ENCODE measurements at regions not wholly inside any gene's neighbourhood (a gene's known extent, or its start where the extent isn't known, plus 50 kb on each side); places are given as distances from the start of the nearest gene placed in this dataset.
"Not testable (repeated sequence)": the region's sequence is repeated elsewhere in the genome, so short reads cannot be mapped to it uniquely, and the experiment has no call there.

GRCh38 chr1:55800503-55800902 is 585.3 kb upstream of the USP24 start:
- DNase-seq (ENCODE audit: low spot score) = no peak

GRCh38 chr1:55793856-55794255 is 578.7 kb upstream of the USP24 start:
- TF ChIP-seq CTCF (IDR thresholded peaks at IDR 0.05; ENCODE audit: extremely low read depth, missing control alignments) = no peak
- no peak for DNase-seq (ENCODE audit: low spot score)

More at GRCh38 chr1:55800503-55800902, 585.3 kb upstream of the USP24 start:
- TF ChIP-seq CTCF (IDR thresholded peaks at IDR 0.05; ENCODE audit: extremely low read depth, missing control alignments) = no peak

GRCh38 chr1:55792870-55793269 is 577.7 kb upstream of the USP24 start:
- no peak for TF ChIP-seq CTCF (IDR thresholded peaks at IDR 0.05; ENCODE audit: extremely low read depth, missing control alignments)

GRCh38 chr1:55789466-55789865 is 574.3 kb upstream of the USP24 start:
- no peak for DNase-seq (ENCODE audit: low spot score)
- no peak for TF ChIP-seq CTCF (IDR thresholded peaks at IDR 0.05; ENCODE audit: extremely low read depth, missing control alignments)

More at GRCh38 chr1:55792870-55793269, 577.7 kb upstream of the USP24 start:
- DNase-seq (ENCODE audit: low spot score) = no peak

GRCh38 chr1:55786396-55786795 is 571.2 kb upstream of the USP24 start:
- no peak for TF ChIP-seq CTCF (IDR thresholded peaks at IDR 0.05; ENCODE audit: extremely low read depth, missing control alignments)
- DNase-seq (ENCODE audit: low spot score) = no peak

GRCh38 chr1:55784941-55785450 is 569.8 kb upstream of the USP24 start:
- not testable (repeated sequence) for DNase-seq (ENCODE audit: low spot score)

GRCh38 chr1:55781944-55782482 is 566.8 kb upstream of the USP24 start:
- DNase-seq (ENCODE audit: low spot score) = no peak
- no peak for TF ChIP-seq CTCF (IDR thresholded peaks at IDR 0.05; ENCODE audit: extremely low read depth, missing control alignments)

- DNase-seq (ENCODE audit: low spot score) = no peak
- no peak for TF ChIP-seq CTCF (IDR thresholded peaks at IDR 0.05; ENCODE audit: extremely low read depth, missing control alignments)
Measured at GRCh38 chr1:55781003-55781402, 565.8 kb upstream of the USP24 start.

All from GM20000 (cell line).